Loucy (cell line): ENCODE measurements at regions not wholly inside any gene's neighbourhood (a gene's known extent, or its start where the extent isn't known, plus 50 kb on each side); places are given as distances from the start of the nearest gene placed in this dataset.

Experiments
- H2AFZ ChIP-seq: fragments of 200-600 bp; sonication (generic); 2 replicates; pipeline ENCODE4 v1.6.0; 2016; ENCODE audit warnings: antibody characterized with exemption, mild to moderate bottlenecking, low read length, moderate library complexity
- H3F3A ChIP-seq: fragments of 200-600 bp; 2 replicates; pipeline ENCODE4 v1.6.0; 2016; ENCODE audit warnings: antibody characterized with exemption, low read depth, mild to moderate bottlenecking
- H3K27me3 ChIP-seq: fragments of 200-600 bp; sonication (generic); 2 replicates; pipeline ENCODE4 v1.6.1; 2014; ENCODE audit warnings: low read length, mild to moderate bottlenecking; ENCODE audit not compliant: insufficient read depth, poor library complexity, severe bottlenecking
- H3K36me3 ChIP-seq: fragments of 200-600 bp; sonication (generic); 2 replicates; pipeline ENCODE4 v1.6.1; 2016; ENCODE audit warnings: low read length; ENCODE audit not compliant: insufficient read depth
- H3K4me1 ChIP-seq: fragments of 200-600 bp; sonication (generic); 2 replicates; pipeline ENCODE4 v1.5.1; 2014; ENCODE audit warnings: low read length, mild to moderate bottlenecking; ENCODE audit not compliant: insufficient read depth, poor library complexity, severe bottlenecking
- H3K4me2 ChIP-seq: fragments of 200-600 bp; sonication (generic); 2 replicates; pipeline ENCODE4 v1.6.0; 2014; ENCODE audit warnings: antibody characterized with exemption, low read length, low read depth, mild to moderate bottlenecking; ENCODE audit not compliant: poor library complexity, severe bottlenecking
- H3K4me3 ChIP-seq: fragments of 200-600 bp; sonication (generic); 2 replicates; pipeline ENCODE4 v1.5.1; 2014; ENCODE audit warnings: low read length, mild to moderate bottlenecking, mixed read lengths; ENCODE audit not compliant: poor library complexity, severe bottlenecking
- H3K79me2 ChIP-seq: fragments of 200-600 bp; sonication (generic); 2 replicates; pipeline ENCODE4 v1.6.1; 2014; ENCODE audit warnings: low read length; ENCODE audit not compliant: insufficient read depth
- H3K9ac ChIP-seq: fragments of 200-600 bp; sonication (generic); 2 replicates; pipeline ENCODE4 v1.6.0; 2014; ENCODE audit warnings: mild to moderate bottlenecking, low read depth, low read length, moderate library complexity; ENCODE audit not compliant: poor library complexity, severe bottlenecking
- H3K9me2 ChIP-seq: fragments of 200-600 bp; sonication (generic); replicated peaks from 2 replicates; pipeline ENCODE4 v1.6.1; 2016; ENCODE audit warnings: low read depth, low read length, mixed read lengths
- H3K9me3 ChIP-seq: fragments of 200-600 bp; sonication (generic); 2 replicates; pipeline ENCODE4 v1.6.1; 2014; ENCODE audit warnings: mild to moderate bottlenecking, antibody characterized with exemption, low read length, low read depth; ENCODE audit not compliant: insufficient read depth
- H4K20me1 ChIP-seq: fragments of 200-600 bp; sonication (generic); 2 replicates; pipeline ENCODE4 v1.6.0; 2014; ENCODE audit warnings: antibody characterized with exemption, low read length, mild to moderate bottlenecking; ENCODE audit not compliant: insufficient read depth, poor library complexity, severe bottlenecking
- CTCF ChIP-seq: fragments of 200-600 bp; sonication (generic); conservative IDR thresholded peaks from 2 replicates; pipeline ENCODE4 v1.5.1; 2014; ENCODE audit warnings: mild to moderate bottlenecking, antibody characterized with exemption, low read length
- EZH2phosphoT487 ChIP-seq: fragments of 200-600 bp; IDR thresholded peaks from 2 replicates; pipeline ENCODE4 v1.6.1; 2018; ENCODE audit warnings: antibody characterized with exemption, mild to moderate bottlenecking, moderate library complexity, borderline replicate concordance

GRCh38 chr5:164484948-164485347 is 979.5 kb downstream of the MAT2B start:
- Histone ChIP-seq H3K27me3 (no peaks in the 10 kb centered on the region), H3K4me2 (no peak overlapping the region), H3K4me1 (no peaks in the 10 kb centered on the region), H3K4me3 (no peak overlapping the region), H3K9me3 (no peaks in the 10 kb centered on the region), H3K9ac (no peak overlapping the region), H3K9me2 (no peaks in the 10 kb centered on the region), H2AFZ (no peak overlapping the region), H3K36me3 (no peaks in the 10 kb centered on the region), H3K79me2 (no peaks in the 10 kb centered on the region), H4K20me1 (no peaks in the 10 kb centered on the region), H3F3A (no peaks in the 10 kb centered on the region)
- TF ChIP-seq CTCF (no peak), EZH2phosphoT487 (no peak)

GRCh38 chr5:164487939-164488338 is 982.5 kb downstream of the MAT2B start:
- H2AFZ ChIP-seq: no peak overlapping the region
- H3K9me3 ChIP-seq: no peaks in the 10 kb centered on the region
- TF ChIP-seq EZH2phosphoT487: no peak
- no peak for TF ChIP-seq CTCF
- H3K36me3 ChIP-seq: no peaks in the 10 kb centered on the region
- H3K9me2 ChIP-seq: no peaks in the 10 kb centered on the region
- no peak overlapping the region for H3K9ac ChIP-seq
- H3K4me1 ChIP-seq: no peaks in the 10 kb centered on the region
- no peaks in the 10 kb centered on the region for H4K20me1 ChIP-seq
- no peaks in the 10 kb centered on the region for H3K79me2 ChIP-seq
- H3K4me3 ChIP-seq: no peak overlapping the region
- H3K4me2 ChIP-seq: no peak overlapping the region
- H3F3A ChIP-seq: no peaks in the 10 kb centered on the region
- H3K27me3 ChIP-seq: no peaks in the 10 kb centered on the region

- Histone ChIP-seq H4K20me1 (no peaks in the 10 kb centered on the region), H3K79me2 (no peaks in the 10 kb centered on the region), H3K4me3 (no peak overlapping the region), H3K4me2 (no peak overlapping the region), H3K9me2 (no peaks in the 10 kb centered on the region), H2AFZ (no peak overlapping the region), H3K4me1 (no peaks in the 10 kb centered on the region), H3K9ac (no peak overlapping the region), H3K27me3 (no peaks in the 10 kb centered on the region), H3K36me3 (no peaks in the 10 kb centered on the region), H3K9me3 (no peaks in the 10 kb centered on the region), H3F3A (no peaks in the 10 kb centered on the region)
- TF ChIP-seq CTCF (no peak), EZH2phosphoT487 (no peak)
Measured at GRCh38 chr5:164497311-164498064, 992.1 kb downstream of the MAT2B start.
